Uterus (tissue), 3 donors: ENCODE measurements at regions not wholly inside any gene's neighbourhood (a gene's known extent, or its start where the extent isn't known, plus 50 kb on each side); places are given as distances from the start of the nearest gene placed in this dataset.
"Not testable (repeated sequence)": the region's sequence is repeated elsewhere in the genome, so short reads cannot be mapped to it uniquely, and the experiment has no call there.

Experiments used
- DNase-seq, 2 donors: peaks; one replicate each; pipeline ENCODE4 v3.0.0-alpha.2; 2019 to 2020
- H3K27ac ChIP-seq, 2 donors: fragments of 200-600 bp; sonication (generic); 1 replicate in 1 of 2; 2 replicates in 1 of 2; pipeline ENCODE4 v1.5.1; 2016 to 2018
- H3K27me3 ChIP-seq, 2 donors: fragments of 200-600 bp; sonication (generic); one replicate each; pipeline ENCODE4 v1.5.1; 2018 to 2019; ENCODE audit warnings: control low read depth in 1 of 2
- H3K36me3 ChIP-seq, 2 donors: fragments of 200-600 bp; sonication (generic); one replicate each; pipeline ENCODE4 v1.5.1; 2019; ENCODE audit warnings: control low read depth in 1 of 2
- H3K4me1 ChIP-seq, 2 donors: fragments of 200-600 bp; sonication (generic); one replicate each; pipeline ENCODE4 v1.5.1; 2018 to 2019; ENCODE audit warnings: control low read depth in 1 of 2
- H3K4me3 ChIP-seq, 2 donors: fragments of 200-600 bp; sonication (generic); 1 replicate in 1 of 2; 2 replicates in 1 of 2; pipeline ENCODE4 v1.5.1; 2018 to 2019; ENCODE audit warnings: mild to moderate bottlenecking in 1 of 2
- H3K9me3 ChIP-seq, 2 donors: fragments of 200-600 bp; sonication (generic); one replicate each; pipeline ENCODE4 v1.5.1; 2019; ENCODE audit warnings: control low read depth in 1 of 2
- CTCF ChIP-seq, 4 experiments: fragments of 200-600 bp in 2 of 4; fragments of 450-650 bp in 2 of 4; sonication (generic) in 2 of 4; IDR thresholded peaks; one replicate each; pipeline ENCODE4 v1.5.1; 2016 to 2019; ENCODE audit warnings: antibody characterized with exemption in 4 of 4, mild to moderate bottlenecking in 2 of 4, moderate library complexity in 1 of 4
- POLR2A ChIP-seq, 2 donors: fragments of 450-650 bp; IDR thresholded peaks; one replicate each; pipeline ENCODE4 v1.6.1; 2016; ENCODE audit warnings: antibody characterized with exemption in 2 of 2, mild to moderate bottlenecking in 1 of 2, moderate library complexity in 1 of 2
- intact Hi-C: fragments of 100-400 bp; cut with DNase I; formaldehyde crosslinking; loops from one replicate; pipeline ENCODE4 v1.15.1; 2023; ENCODE audit warnings: low total_unique reads
- donor health status: DM: yes; HTN: yes; CAD: no.

- Histone ChIP-seq H3K9me3 (no peaks in the 10 kb centered on the region), H3K4me3 (no peak overlapping the region), H3K27ac (no peak overlapping the region), H3K4me1 (no peaks in the 10 kb centered on the region), H3K27me3 (no peaks in the 10 kb centered on the region), H3K36me3 (no peaks in the 10 kb centered on the region)
- no peak for TF ChIP-seq POLR2A (IDR thresholded peaks at IDR 0.05)
- no peak for TF ChIP-seq CTCF (IDR thresholded peaks at IDR 0.05)
- intact Hi-C loops = no loop called here
- no peak for DNase-seq
These were observed 479.5 kb downstream of the CD83 start for GRCh38 chr6:14597090-14597489.

DNA sequence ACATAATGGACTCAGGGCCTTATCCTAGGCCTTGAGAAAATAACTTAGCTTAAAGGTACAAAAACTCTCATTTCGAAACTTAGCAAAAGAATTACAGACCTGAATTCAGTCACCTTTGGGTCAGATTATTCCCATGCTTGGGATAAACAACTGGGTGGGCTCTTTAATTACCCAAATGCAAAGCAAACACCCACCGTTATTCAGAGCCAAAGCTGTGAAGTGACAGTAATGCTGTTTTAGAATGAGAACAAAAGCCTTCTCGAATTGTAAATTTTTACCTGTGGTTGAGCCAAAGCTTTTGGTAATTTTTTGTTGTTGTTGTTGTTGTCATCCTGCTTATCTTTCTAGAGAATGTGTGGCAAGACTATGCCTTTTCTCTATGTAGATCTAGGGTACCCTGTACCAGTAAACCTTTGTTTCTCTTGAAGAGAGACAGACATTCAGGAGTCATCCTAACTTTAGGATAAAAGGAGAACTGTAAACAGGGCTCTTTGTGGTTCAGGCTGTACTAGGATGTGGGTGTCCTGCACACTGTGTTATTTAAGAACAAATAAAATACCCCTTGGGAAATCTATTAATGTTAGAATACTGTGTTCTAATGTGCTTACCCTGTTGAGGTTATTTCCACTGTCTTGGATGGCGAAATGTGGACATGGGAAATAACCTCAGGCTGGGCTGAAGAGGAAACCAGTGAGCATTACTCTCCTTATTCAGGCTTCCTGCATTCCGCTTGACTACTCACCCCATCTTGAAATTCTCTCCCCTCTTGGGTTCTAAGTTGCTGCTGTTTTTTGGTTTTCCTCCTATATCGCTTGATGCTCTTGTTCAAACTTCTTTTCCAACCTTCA lies 480.7 kb downstream of the CD83 start:
- TF ChIP-seq POLR2A (IDR thresholded peaks at IDR 0.05) (no peak), CTCF (IDR thresholded peaks at IDR 0.05) (no peak)
- intact Hi-C loops = no loop called here
- no peak overlapping the region for H3K27ac ChIP-seq
- no peak for DNase-seq
- no peak overlapping the region for H3K4me3 ChIP-seq
- no peaks in the 10 kb centered on the region for H3K9me3 ChIP-seq
- no peaks in the 10 kb centered on the region for H3K36me3 ChIP-seq
- H3K27me3 ChIP-seq = no peaks in the 10 kb centered on the region
- H3K4me1 ChIP-seq = no peaks in the 10 kb centered on the region

- H3K27ac ChIP-seq, intact Hi-C loops, H3K9me3 ChIP-seq, H3K36me3 ChIP-seq, H3K4me3 ChIP-seq, H3K27me3 ChIP-seq, H3K4me1 ChIP-seq, DNase-seq: not testable (repeated sequence)
These were observed 482.7 kb downstream of the CD83 start for GRCh38 chr6:14600306-14600705.

GRCh38 chr6:14601490-14601889 lies 483.9 kb downstream of the CD83 start:
- no peaks in the 10 kb centered on the region for H3K9me3 ChIP-seq
- H3K27ac ChIP-seq = no peak overlapping the region
- no peaks in the 10 kb centered on the region for H3K36me3 ChIP-seq
- TF ChIP-seq CTCF (IDR thresholded peaks at IDR 0.05) (no peak), POLR2A (IDR thresholded peaks at IDR 0.05) (no peak)
- H3K4me3 ChIP-seq = no peak overlapping the region
- no peaks in the 10 kb centered on the region for H3K4me1 ChIP-seq
- DNase-seq = no peak
- intact Hi-C loops = no loop called here
- no peaks in the 10 kb centered on the region for H3K27me3 ChIP-seq

DNA sequence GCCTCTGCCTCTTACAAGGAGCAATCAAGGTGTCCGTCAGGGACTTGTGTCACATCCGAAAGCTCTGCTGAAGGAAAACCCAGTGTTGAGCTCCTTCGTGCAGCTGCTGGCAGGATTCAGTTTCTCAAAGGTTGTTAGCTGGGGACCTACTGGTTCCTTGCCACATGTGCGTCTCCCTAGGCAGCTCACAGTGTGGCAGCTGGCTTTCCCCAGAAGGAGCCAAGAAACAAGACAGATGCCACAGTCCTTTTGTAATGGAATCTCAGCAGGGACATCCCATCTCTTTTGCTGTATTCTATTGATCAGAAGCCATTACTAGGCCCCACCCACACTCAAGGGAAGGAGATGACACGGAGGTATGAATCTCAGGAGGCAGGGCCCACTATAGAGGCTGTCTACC lies 488.8 kb downstream of the CD83 start:
- Histone ChIP-seq H3K9me3 (no peaks in the 10 kb centered on the region), H3K27me3 (no peaks in the 10 kb centered on the region), H3K4me3 (no peak overlapping the region), H3K36me3 (no peaks in the 10 kb centered on the region), H3K27ac (no peak overlapping the region), H3K4me1 (no peaks in the 10 kb centered on the region)
- TF ChIP-seq POLR2A (IDR thresholded peaks at IDR 0.05) = no peak
- TF ChIP-seq CTCF (IDR thresholded peaks at IDR 0.05) = no peak
- no peak for DNase-seq
- intact Hi-C loops = no loop called here
